ENCODE measurements at regions not wholly inside any gene's neighbourhood (a gene's known extent, or its start where the extent isn't known, plus 50 kb on each side); places are given as distances from the start of the nearest gene placed in this dataset.

- no peak for TF ChIP-seq RNF2 (IDR thresholded peaks at IDR 0.05; ENCODE audit: borderline replicate concordance, low read depth)
- TF ChIP-seq POLR2A (IDR thresholded peaks at IDR 0.05; ENCODE audit: low read length), result no peak
- TF ChIP-seq BCL3 (IDR thresholded peaks at IDR 0.05), result no peak
- TF ChIP-seq CTCF (IDR thresholded peaks at IDR 0.05), result no peak
- TF ChIP-seq REST (IDR thresholded peaks at IDR 0.05), result no peak
- TF ChIP-seq CHD2 (IDR thresholded peaks at IDR 0.05; ENCODE audit: low read length, partially characterized antibody), result no peak
- no peak for TF ChIP-seq RFX5 (IDR thresholded peaks at IDR 0.05)
- no peak for TF ChIP-seq ELK1 (IDR thresholded peaks at IDR 0.05; ENCODE audit: low read depth, low read length)
- no peak for TF ChIP-seq GATA3 (IDR thresholded peaks at IDR 0.05; ENCODE audit: borderline replicate concordance)
- TF ChIP-seq RAD21 (conservative IDR thresholded peaks at IDR 0.05 in 1 of 2, IDR thresholded peaks at IDR 0.05 in 1 of 2), result no peak
- TF ChIP-seq EHF (CRISPR knock-in tag; IDR thresholded peaks at IDR 0.05), result no peak
Measured at GRCh38 chr12:102741196-102741595, 175.8 kb downstream of the PAH start.
